B cell (primary cell): ENCODE measurements at regions not wholly inside any gene's neighbourhood (a gene's known extent, or its start where the extent isn't known, plus 50 kb on each side); places are given as distances from the start of the nearest gene placed in this dataset.

Source experiments
- ATAC-seq: fragments of 200-7000 bp; cut with Tn5 transposase; one replicate; pipeline ENCODE4 v1.10.0; 2021; ENCODE audit warnings: low read depth, mild to moderate bottlenecking, moderate number of reproducible peaks, moderate library complexity
- CTCF ChIA-PET: fragments of 350-600 bp; sonication (Branson Sonifier 250); formaldehyde crosslinking; loops from one replicate; lab custom pipeline; 2021; ENCODE audit warnings: antibody characterized with exemption, inconsistent platforms; lab: Charles Lee
- POLR2A ChIA-PET: fragments of 350-600 bp; sonication (Branson Sonifier 250); formaldehyde crosslinking; loops from one replicate; lab custom pipeline; 2021; ENCODE audit warnings: antibody characterized with exemption; lab: Charles Lee
- DNase-seq: peaks from one replicate; pipeline ENCODE4 v3.0.0; 2013
- H2AFZ ChIP-seq: 2 replicates; pipeline ENCODE4 v1.6.1; 2012; ENCODE audit warnings: mild to moderate bottlenecking, low read depth, low read length; ENCODE audit not compliant: insufficient read depth, poor library complexity, severe bottlenecking
- H3K27ac ChIP-seq, 2 donors: 1 replicate in 1 of 2; 2 replicates in 1 of 2; pipeline ENCODE4 v1.5.1; 2012 to 2013; ENCODE audit warnings: low read length in 2 of 2, mild to moderate bottlenecking in 2 of 2, moderate library complexity in 1 of 2
- H3K27me3 ChIP-seq, 4 experiments: fragments of 200-600 bp in 1 of 4; sonication (generic) in 1 of 4; replicated peaks in 1 of 4; 1 replicate in 2 of 4; 2 replicates in 2 of 4; pipeline versions ENCODE4 v1.6.1 to v1.7.0; 2013 to 2016; ENCODE audit warnings: low read length in 3 of 4, mild to moderate bottlenecking in 2 of 4, mixed read lengths in 1 of 4, moderate library complexity in 1 of 4; ENCODE audit not compliant: insufficient read depth in 4 of 4, control insufficient read depth in 3 of 4; ENCODE audit errors: control extremely low read depth in 1 of 4
- H3K36me3 ChIP-seq, 2 experiments: replicated peaks in 1 of 2; 1 replicate in 1 of 2; 2 replicates in 1 of 2; pipeline versions ENCODE4 v1.6.1 to v1.7.1; 2013; ENCODE audit warnings: low read length in 1 of 2; ENCODE audit not compliant: insufficient read depth in 2 of 2, control insufficient read depth in 1 of 2; ENCODE audit errors: control extremely low read depth in 1 of 2, extremely low read depth in 1 of 2
- H3K4me1 ChIP-seq, 2 donors: fragments of 200-600 bp in 1 of 2; sonication (generic) in 1 of 2; 1 replicate in 1 of 2; 2 replicates in 1 of 2; pipeline versions ENCODE4 v1.5.1 to v1.6.1; 2013 to 2017; ENCODE audit warnings: low read length in 2 of 2; ENCODE audit not compliant: control insufficient read depth in 2 of 2, insufficient read depth in 2 of 2
- H3K4me2 ChIP-seq: replicated peaks from 2 replicates; pipeline ENCODE3; 2012; ENCODE audit warnings: mild to moderate bottlenecking, low read depth, low read length; ENCODE audit not compliant: poor library complexity, severe bottlenecking
- H3K4me3 ChIP-seq, 5 experiments: fragments of 200-600 bp in 1 of 5; sonication (generic) in 1 of 5; 1 replicate in 3 of 5; 2 replicates in 2 of 5; pipeline versions ENCODE4 v1.5.1 to v1.7.0; 2011 to 2016; ENCODE audit warnings: low read length in 4 of 5, mild to moderate bottlenecking in 4 of 5, low read depth in 2 of 5, control low read depth in 1 of 5, moderate library complexity in 1 of 5; ENCODE audit not compliant: insufficient read depth in 1 of 5; ENCODE audit errors: control extremely low read depth in 1 of 5, extremely low read depth in 1 of 5
- H3K79me2 ChIP-seq: fragments of 200-600 bp; sonication (generic); one replicate; pipeline ENCODE4 v1.6.0; 2016; ENCODE audit warnings: low read length; ENCODE audit not compliant: control insufficient read depth, insufficient read depth
- H3K9ac ChIP-seq: fragments of 200-600 bp; sonication (generic); 2 replicates; pipeline ENCODE4 v1.6.1; 2017; ENCODE audit warnings: mild to moderate bottlenecking, low read length, moderate library complexity
- H3K9me3 ChIP-seq, 3 donors: one replicate each; pipeline versions ENCODE4 v1.6.1 to v1.7.1; 2013; ENCODE audit warnings: low read length in 2 of 3; ENCODE audit not compliant: control insufficient read depth in 2 of 3, insufficient read depth in 1 of 3; ENCODE audit errors: control extremely low read depth in 1 of 3
- H4K20me1 ChIP-seq: 2 replicates; pipeline ENCODE4 v1.6.0; 2012; ENCODE audit warnings: mild to moderate bottlenecking, low read length; ENCODE audit not compliant: insufficient read depth, control insufficient read depth, poor library complexity, severe bottlenecking
- H3K27ac Mint-ChIP-seq: one replicate; pipeline ENCODE4 v1.8.0; 2021; ENCODE audit warnings: mixed read lengths
- H3K27me3 Mint-ChIP-seq: one replicate; pipeline ENCODE4 v1.8.0; 2021; ENCODE audit warnings: mixed read lengths
- H3K4me1 Mint-ChIP-seq: one replicate; pipeline ENCODE4 v1.8.0; 2021; ENCODE audit warnings: mixed read lengths
- H3K4me3 Mint-ChIP-seq: one replicate; pipeline ENCODE4 v1.8.0; 2021; ENCODE audit warnings: mixed read lengths
- H3K9me3 Mint-ChIP-seq: one replicate; pipeline ENCODE4 v1.8.0; 2022; ENCODE audit warnings: mixed read lengths; ENCODE audit not compliant: insufficient read depth
- EZH2 ChIP-seq: IDR thresholded peaks from 2 replicates; pipeline ENCODE4 v1.6.1; 2012; ENCODE audit warnings: borderline replicate concordance, low read depth, mild to moderate bottlenecking, moderate library complexity, low read length; ENCODE audit not compliant: insufficient read depth, poor library complexity, severe bottlenecking
- WGBS: methylation state at CpG from one replicate; pipeline ENCODE4 v1.1.5; 2013; ENCODE audit warnings: missing lambda C conversion rate; ENCODE audit not compliant: insufficient coverage; 5-methylcytosine and 5-hydroxymethylcytosine counted together
- intact Hi-C: fragments of 100-400 bp; cut with micrococcal nuclease; formaldehyde crosslinking; loops from one replicate; pipeline ENCODE4 v1.10.0; 2022
- TF ChIP-seq, protein P1 (sequence below): fragments of 200-600 bp; IDR thresholded peaks from one replicate; pipeline ENCODE4 v1.8.0; 2022; ENCODE audit warnings: antibody characterized with exemption, mild to moderate bottlenecking

DNA sequence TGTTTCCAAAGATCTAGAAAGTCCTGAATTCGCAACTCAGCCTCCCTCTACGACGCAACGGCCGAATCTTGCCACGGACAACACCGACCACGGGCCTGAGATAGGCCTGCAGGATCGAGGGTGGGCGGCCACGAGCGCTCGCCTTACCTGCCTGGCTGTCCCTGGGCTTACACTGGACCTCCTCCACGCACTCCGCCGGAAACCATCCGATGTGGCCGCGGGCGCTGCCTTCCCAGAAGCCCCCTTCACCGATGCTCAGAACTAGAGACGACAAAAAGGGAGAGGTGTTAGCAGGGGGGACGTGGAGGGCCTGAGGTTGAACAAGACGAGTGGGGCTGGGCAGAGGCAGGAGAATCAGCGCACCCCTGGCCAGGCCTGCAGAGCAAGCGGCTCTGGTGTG is 400.0 kb downstream of the CTTN start:
- Histone ChIP-seq H3K27ac (no peak overlapping the region), H3K79me2 (no peaks in the 10 kb centered on the region), H3K4me2 (no peak overlapping the region), H3K36me3 (no peaks in the 10 kb centered on the region), H2AFZ (no peak overlapping the region), H3K9me3 (peaks cover 0 to 34% (median 2%) of the 10 kb centered on the region in 3 donors), H3K27me3 (no peaks in the 10 kb centered on the region), H4K20me1 (no peaks in the 10 kb centered on the region), H3K4me3 (no peak overlapping the region), H3K9ac (no peak overlapping the region), H3K4me1 (no peaks in the 10 kb centered on the region)
- TF ChIP-seq, protein P1, sequence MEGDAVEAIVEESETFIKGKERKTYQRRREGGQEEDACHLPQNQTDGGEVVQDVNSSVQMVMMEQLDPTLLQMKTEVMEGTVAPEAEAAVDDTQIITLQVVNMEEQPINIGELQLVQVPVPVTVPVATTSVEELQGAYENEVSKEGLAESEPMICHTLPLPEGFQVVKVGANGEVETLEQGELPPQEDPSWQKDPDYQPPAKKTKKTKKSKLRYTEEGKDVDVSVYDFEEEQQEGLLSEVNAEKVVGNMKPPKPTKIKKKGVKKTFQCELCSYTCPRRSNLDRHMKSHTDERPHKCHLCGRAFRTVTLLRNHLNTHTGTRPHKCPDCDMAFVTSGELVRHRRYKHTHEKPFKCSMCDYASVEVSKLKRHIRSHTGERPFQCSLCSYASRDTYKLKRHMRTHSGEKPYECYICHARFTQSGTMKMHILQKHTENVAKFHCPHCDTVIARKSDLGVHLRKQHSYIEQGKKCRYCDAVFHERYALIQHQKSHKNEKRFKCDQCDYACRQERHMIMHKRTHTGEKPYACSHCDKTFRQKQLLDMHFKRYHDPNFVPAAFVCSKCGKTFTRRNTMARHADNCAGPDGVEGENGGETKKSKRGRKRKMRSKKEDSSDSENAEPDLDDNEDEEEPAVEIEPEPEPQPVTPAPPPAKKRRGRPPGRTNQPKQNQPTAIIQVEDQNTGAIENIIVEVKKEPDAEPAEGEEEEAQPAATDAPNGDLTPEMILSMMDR, result no peak
- CTCF ChIA-PET, result no interaction called here
- 94% methylated on average over 26 of the region's 26 CpGs for WGBS
- Mint-ChIP-seq H3K27ac (no peak overlapping the region), H3K9me3 (peaks cover 6% of the 10 kb centered on the region), H3K27me3 (no peaks in the 10 kb centered on the region), H3K4me3 (no peak overlapping the region), H3K4me1 (no peaks in the 10 kb centered on the region)
- DNase-seq (no peak), ATAC-seq (no peak)
- POLR2A ChIA-PET, result no interaction called here
- intact Hi-C loops, result no loop called here

DNA sequence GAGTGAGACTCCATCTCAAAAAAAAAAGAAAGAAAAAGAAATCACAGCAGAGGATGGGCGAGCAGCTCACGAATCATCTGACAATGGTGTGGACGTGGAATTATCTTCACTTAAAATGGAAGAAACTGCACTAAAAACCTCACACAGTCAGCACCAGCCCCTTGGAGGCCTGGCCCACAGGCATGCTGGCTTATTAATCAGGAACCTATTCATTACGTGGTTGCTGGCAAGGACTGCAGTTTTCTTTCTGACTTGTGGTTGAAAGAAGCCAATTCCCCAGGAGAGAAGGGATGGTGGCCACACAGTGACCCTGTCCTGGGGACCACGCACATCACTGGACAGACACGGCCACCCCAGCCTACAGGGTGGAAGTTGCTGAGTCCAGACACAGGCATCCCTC is 401.1 kb downstream of the CTTN start:
- Histone ChIP-seq H3K9ac (no peak overlapping the region), H3K9me3 (peaks cover 0 to 43% (median 0%) of the 10 kb centered on the region in 3 donors), H3K36me3 (no peaks in the 10 kb centered on the region), H2AFZ (no peak overlapping the region), H3K27ac (no peak overlapping the region), H4K20me1 (no peaks in the 10 kb centered on the region), H3K4me3 (no peak overlapping the region), H3K4me1 (no peaks in the 10 kb centered on the region), H3K4me2 (no peak overlapping the region), H3K27me3 (no peaks in the 10 kb centered on the region), H3K79me2 (no peaks in the 10 kb centered on the region)
- POLR2A ChIA-PET, result no interaction called here
- 72% methylated on average over 5 of the region's 6 CpGs for WGBS
- intact Hi-C loops, result no loop called here
- Mint-ChIP-seq H3K4me1 (no peaks in the 10 kb centered on the region), H3K4me3 (no peak overlapping the region), H3K27ac (no peak overlapping the region), H3K9me3 (no peaks in the 10 kb centered on the region), H3K27me3 (peaks cover 3% of the 10 kb centered on the region)
- no peak for ATAC-seq
- CTCF ChIA-PET, result no interaction called here
- no peak for DNase-seq
- TF ChIP-seq, protein P1, result no peak
- TF ChIP-seq EZH2, result no peak
